HEK293T (cell line): ENCODE measurements at regions not wholly inside any gene's neighbourhood (a gene's known extent, or its start where the extent isn't known, plus 50 kb on each side); places are given as distances from the start of the nearest gene placed in this dataset.

Source experiments
- CTCF ChIA-PET: fragments of 350-600 bp; formaldehyde crosslinking; extraction: SDS; loops from one replicate; lab custom pipeline; 2021; ENCODE audit warnings: antibody characterized with exemption, inconsistent platforms; lab: Yijun Ruan, JAX
- POLR2A ChIA-PET: fragments of 350-600 bp; formaldehyde crosslinking; extraction: SDS; loops from one replicate; lab custom pipeline; 2020; ENCODE audit warnings: antibody characterized with exemption, inconsistent platforms; lab: Yijun Ruan, JAX
- DNase-seq: peaks from one replicate; pipeline ENCODE4 v3.0.0; 2012; ENCODE audit warnings: mixed read lengths; ENCODE audit errors: extremely low spot score
- ARNT ChIP-seq: fragments of 450-650 bp; IDR thresholded peaks from 2 replicates; pipeline ENCODE4 v1.6.1; 2017; ENCODE audit warnings: mild to moderate bottlenecking
- BHLHE40 ChIP-seq: fragments of 450-650 bp; IDR thresholded peaks from 2 replicates; pipeline ENCODE4 v1.6.1; 2016; ENCODE audit warnings: mild to moderate bottlenecking, moderate library complexity, borderline replicate concordance
- CTBP1 ChIP-seq: fragments of 450-650 bp; IDR thresholded peaks from 2 replicates; pipeline ENCODE4 v1.6.1; 2016; ENCODE audit warnings: borderline replicate concordance
- ELF4 ChIP-seq: fragments of 450-650 bp; IDR thresholded peaks from 2 replicates; pipeline ENCODE4 v1.6.1; 2017; ENCODE audit warnings: antibody characterized with exemption
- FOXA1 ChIP-seq: fragments of 450-650 bp; IDR thresholded peaks from 2 replicates; pipeline ENCODE4 v1.6.1; 2016; ENCODE audit warnings: mild to moderate bottlenecking
- FOXK2 ChIP-seq: fragments of 450-650 bp; IDR thresholded peaks from 2 replicates; pipeline ENCODE4 v1.6.1; 2016; ENCODE audit warnings: mild to moderate bottlenecking
- FOXM1 ChIP-seq: fragments of 450-650 bp; IDR thresholded peaks from 2 replicates; pipeline ENCODE4 v1.6.1; 2017; ENCODE audit warnings: mild to moderate bottlenecking, borderline replicate concordance
- HDGF ChIP-seq: fragments of 450-650 bp; IDR thresholded peaks from 2 replicates; pipeline ENCODE4 v1.6.1; 2017; ENCODE audit warnings: antibody characterized with exemption, borderline replicate concordance
- L3MBTL2 ChIP-seq: fragments of 450-650 bp; conservative IDR thresholded peaks from 2 replicates; pipeline ENCODE4 v1.6.1; 2016; ENCODE audit warnings: mild to moderate bottlenecking
- LEF1 ChIP-seq: fragments of 450-650 bp; IDR thresholded peaks from 2 replicates; pipeline ENCODE4 v1.6.1; 2017; ENCODE audit warnings: mild to moderate bottlenecking, borderline replicate concordance
- NFRKB ChIP-seq: fragments of 450-650 bp; IDR thresholded peaks from 2 replicates; pipeline ENCODE4 v1.6.1; 2016; ENCODE audit warnings: mild to moderate bottlenecking, moderate library complexity
- PKNOX1 ChIP-seq: fragments of 450-650 bp; IDR thresholded peaks from 2 replicates; pipeline ENCODE4 v1.6.1; 2016
- SP1 ChIP-seq: fragments of 450-650 bp; IDR thresholded peaks from 2 replicates; pipeline ENCODE4 v1.6.1; 2017
- SUZ12 ChIP-seq: fragments of 450-650 bp; IDR thresholded peaks from 2 replicates; pipeline ENCODE4 v1.6.1; 2016; ENCODE audit warnings: mild to moderate bottlenecking
- TARDBP ChIP-seq: fragments of 450-650 bp; IDR thresholded peaks from 2 replicates; pipeline ENCODE4 v1.6.1; 2016
- ZNF384 ChIP-seq: fragments of 450-650 bp; IDR thresholded peaks from 2 replicates; pipeline ENCODE4 v1.6.1; 2016

GRCh38 chr11:115007851-115008250 lies 329.5 kb downstream of the NXPE2 start:
- POLR2A ChIA-PET: no interaction called here
- no peak for TF ChIP-seq NFRKB
- no peak for TF ChIP-seq HDGF
- no peak for TF ChIP-seq FOXM1
- TF ChIP-seq L3MBTL2: no peak
- TF ChIP-seq BHLHE40: no peak
- TF ChIP-seq SP1: no peak
- TF ChIP-seq CTBP1: no peak
- TF ChIP-seq ZNF384: no peak
- no peak for TF ChIP-seq TARDBP
- no peak for TF ChIP-seq SUZ12
- TF ChIP-seq FOXK2: no peak
- no peak for TF ChIP-seq ARNT
- no peak for TF ChIP-seq PKNOX1
- TF ChIP-seq ELF4: no peak
- no peak for TF ChIP-seq LEF1
- TF ChIP-seq FOXA1: no peak
- DNase-seq: no peak
- CTCF ChIA-PET: no interaction called here

GRCh38 chr11:115008799-115009198 lies 330.5 kb downstream of the NXPE2 start:
- ChIA-PET POLR2A (no interaction called here), CTCF (no interaction called here)
- TF ChIP-seq SUZ12 (no peak), BHLHE40 (no peak)
- DNase-seq: no peak

- no peak for DNase-seq
- ChIA-PET POLR2A (no interaction called here), CTCF (no interaction called here)
- TF ChIP-seq ELF4 (no peak), L3MBTL2 (no peak), SUZ12 (no peak), HDGF (no peak), FOXM1 (no peak)
These were observed 339.2 kb downstream of the NXPE2 start for GRCh38 chr11:115017529-115017928.

GRCh38 chr11:115030166-115030565 lies 351.8 kb downstream of the NXPE2 start:
- no peak for TF ChIP-seq ELF4
- TF ChIP-seq FOXM1: no peak
- no peak for TF ChIP-seq FOXK2

GRCh38 chr11:115036406-115037180 lies 358.3 kb downstream of the NXPE2 start:
- POLR2A ChIA-PET: no interaction called here
- TF ChIP-seq HDGF: no peak
- no peak for TF ChIP-seq ELF4
- TF ChIP-seq L3MBTL2: no peak
- no peak for TF ChIP-seq NFRKB
- TF ChIP-seq SP1: no peak
- TF ChIP-seq SUZ12: no peak
- no peak for TF ChIP-seq FOXK2
- CTCF ChIA-PET: no interaction called here
- DNase-seq: no peak

More at GRCh38 chr11:115030166-115030565, 351.8 kb downstream of the NXPE2 start:
- POLR2A ChIA-PET: no interaction called here
- DNase-seq: no peak
- CTCF ChIA-PET: no interaction called here

GRCh38 chr11:115042002-115042401 lies 363.7 kb downstream of the NXPE2 start:
- DNase-seq: no peak
- CTCF ChIA-PET: no interaction called here
- POLR2A ChIA-PET: no interaction called here
- TF ChIP-seq PKNOX1 (no peak), HDGF (no peak), ARNT (no peak), TARDBP (no peak), CTBP1 (no peak), ZNF384 (no peak), NFRKB (no peak), ELF4 (no peak), L3MBTL2 (no peak), SUZ12 (no peak), SP1 (no peak), BHLHE40 (no peak), FOXM1 (no peak), FOXK2 (no peak), LEF1 (no peak), FOXA1 (no peak)

- CTCF ChIA-PET: no interaction called here
- no peak for DNase-seq
- POLR2A ChIA-PET: no interaction called here
- no peak for TF ChIP-seq HDGF
- TF ChIP-seq L3MBTL2: no peak
- TF ChIP-seq ELF4: no peak
- no peak for TF ChIP-seq ARNT
- TF ChIP-seq SP1: no peak
- no peak for TF ChIP-seq FOXK2
- TF ChIP-seq SUZ12: no peak
- no peak for TF ChIP-seq FOXM1
- TF ChIP-seq CTBP1: no peak
- TF ChIP-seq TARDBP: no peak
- TF ChIP-seq FOXA1: no peak
- no peak for TF ChIP-seq ZNF384
- no peak for TF ChIP-seq LEF1
These were observed 369.3 kb downstream of the NXPE2 start for GRCh38 chr11:115047631-115048030.
